OCI-M2 (cell line): ENCODE measurements at regions not wholly inside any gene's neighbourhood (a gene's known extent, or its start where the extent isn't known, plus 50 kb on each side); places are given as distances from the start of the nearest gene placed in this dataset.
"Not testable (repeated sequence)": the region's sequence is repeated elsewhere in the genome, so short reads cannot be mapped to it uniquely, and the experiment has no call there.

Experiments
- DNase-seq: peaks from one replicate; lab custom pipeline; 2025; ENCODE audit not compliant: unreplicated experiment; lab: John Stamatoyannopoulos, UW

DNA sequence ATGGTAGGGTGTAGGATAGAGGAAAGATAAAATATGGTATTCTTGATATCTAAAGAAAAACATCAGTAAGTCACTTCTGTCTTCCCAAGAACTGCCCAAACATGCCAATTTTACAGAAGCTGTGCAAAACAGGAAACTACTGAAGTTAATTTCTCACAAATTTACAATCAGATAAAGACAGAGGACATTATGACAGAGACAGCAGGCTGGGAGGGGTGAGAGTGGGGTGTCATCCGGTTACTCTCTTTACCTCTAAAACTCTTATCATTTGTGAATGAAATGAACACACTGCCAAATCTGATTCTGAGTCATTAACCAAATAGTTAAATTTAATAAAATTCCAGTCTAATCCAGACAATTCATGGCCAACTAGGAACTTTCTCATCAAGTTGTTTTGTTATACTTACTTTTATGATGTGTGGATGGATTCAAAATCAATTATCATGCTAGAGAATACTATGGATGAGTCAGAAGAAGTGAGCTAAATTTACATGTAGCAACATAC lies 323.2 kb upstream of the MEX3C start:
- no peak for DNase-seq

DNA sequence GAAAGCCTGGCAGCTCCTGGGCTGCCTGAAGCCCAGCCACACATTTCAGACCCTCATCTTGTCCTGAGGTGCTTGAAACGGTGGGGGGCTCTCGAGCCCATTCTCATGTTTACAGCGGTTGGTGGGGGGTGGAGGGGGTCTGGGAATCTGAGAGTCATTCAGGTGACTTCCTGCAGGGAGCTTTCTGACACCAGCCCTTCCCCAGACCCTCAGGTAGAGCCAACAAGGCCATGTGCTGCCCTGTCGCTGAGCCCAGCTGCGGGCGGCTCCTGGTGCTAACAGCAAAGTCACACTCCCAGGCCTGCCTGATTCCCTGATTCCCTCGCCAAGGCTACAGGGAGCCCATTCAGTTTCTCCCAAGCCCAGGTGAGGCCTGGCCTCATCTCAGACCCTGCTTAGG lies 324.9 kb upstream of the MEX3C start:
- DNase-seq: no peak

- DNase-seq: no peak
Observed at GRCh38 chr18:51522821-51523220, 325.3 kb upstream of the MEX3C start.

- DNase-seq: no peak
Observed at GRCh38 chr18:51523671-51524070, 326.2 kb upstream of the MEX3C start.

DNA sequence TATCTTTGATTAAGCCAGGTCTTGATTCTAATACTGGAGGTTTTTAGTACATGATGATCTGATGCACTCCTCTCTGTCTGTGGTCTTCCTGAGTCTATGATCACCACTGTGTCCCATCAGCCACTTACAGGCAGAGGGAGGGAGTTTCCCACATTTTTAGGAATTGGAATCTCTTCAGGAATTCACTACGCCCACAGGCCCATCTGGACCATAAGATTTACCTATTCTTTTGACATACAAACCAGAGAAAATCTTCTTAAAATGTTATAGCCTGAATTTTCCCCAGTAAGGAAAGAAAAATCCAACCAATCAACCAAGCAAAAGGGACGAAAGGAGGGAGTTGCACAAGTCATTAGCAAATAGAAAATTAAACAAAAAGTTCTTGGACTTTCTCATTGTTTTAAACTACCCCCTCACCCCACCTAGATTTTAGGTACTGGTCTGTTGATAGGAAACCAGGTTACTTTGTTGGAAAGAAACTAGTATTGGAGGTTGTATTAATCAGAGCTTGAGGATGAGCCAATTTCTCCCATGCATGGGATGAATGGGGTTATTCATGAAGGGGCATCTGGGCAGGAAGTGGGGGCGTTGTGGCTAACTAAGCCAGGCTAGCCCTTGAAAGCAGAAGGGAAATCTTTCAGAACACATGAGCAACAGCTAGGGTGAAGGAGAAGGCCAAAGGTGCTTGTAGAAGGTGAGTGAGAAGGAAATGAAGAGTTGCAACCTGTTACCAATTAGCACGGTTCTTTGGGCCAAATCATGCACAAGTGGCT lies 328.2 kb upstream of the MEX3C start:
- DNase-seq: no peak

DNA sequence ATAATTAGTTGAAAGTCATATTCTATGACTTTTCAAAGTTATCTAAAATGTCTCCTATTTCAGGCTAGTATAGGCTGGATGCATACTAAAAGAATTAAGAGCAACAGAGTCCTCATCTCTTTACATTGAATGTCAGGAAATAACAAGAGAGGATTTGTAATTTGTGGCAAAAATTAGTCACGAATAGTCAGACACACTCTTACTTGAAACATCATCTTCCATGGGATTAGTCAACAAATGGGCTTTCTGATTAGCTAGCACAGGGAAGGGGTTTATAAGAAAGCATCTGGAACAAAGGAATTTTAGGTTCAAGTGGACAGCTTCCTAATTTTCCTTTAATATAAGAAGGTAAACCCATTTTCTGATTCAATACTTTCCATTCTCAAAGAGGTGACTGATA lies 330.3 kb upstream of the MEX3C start:
- DNase-seq: no peak

DNA sequence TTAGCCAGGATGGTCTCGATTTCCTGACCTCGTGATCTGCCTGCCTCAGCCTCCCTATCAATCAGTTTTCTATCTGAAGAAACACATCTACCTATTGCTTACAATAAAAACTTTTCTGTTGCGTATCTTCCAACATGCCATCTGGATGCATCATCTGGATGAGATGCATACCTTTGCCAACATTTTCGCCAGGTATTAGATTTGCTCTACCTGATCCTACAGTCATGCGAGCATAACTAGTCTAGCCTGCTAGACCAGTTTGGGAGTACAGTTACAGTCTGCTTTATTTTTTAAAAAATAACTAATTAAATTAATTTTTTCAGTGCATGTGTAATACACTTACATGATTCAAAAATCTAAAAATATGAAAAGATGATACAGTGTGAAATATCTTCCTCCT lies 334.0 kb upstream of the MEX3C start:
- no peak for DNase-seq

GRCh38 chr18:51537487-51537886 lies 340.0 kb upstream of the MEX3C start:
- no peak for DNase-seq

DNA sequence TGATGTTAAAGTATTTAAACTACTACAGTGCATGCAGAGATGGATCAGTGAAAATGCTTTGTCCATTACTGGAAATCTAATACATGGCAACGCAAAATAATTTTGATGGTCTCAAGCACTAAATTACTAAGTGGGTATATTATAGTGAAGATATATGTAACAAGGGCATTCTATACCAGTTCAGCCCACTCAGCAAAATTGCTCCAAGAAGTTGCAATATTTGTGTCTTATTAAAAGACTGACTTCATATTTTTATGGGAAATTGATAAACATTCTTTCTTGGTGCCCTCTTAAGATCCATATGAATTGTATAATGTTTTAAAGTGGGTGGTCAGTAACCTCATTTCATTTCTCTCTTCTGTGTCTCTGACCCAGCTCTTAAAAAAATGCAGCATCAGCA lies 343.1 kb upstream of the MEX3C start:
- no peak for DNase-seq

DNA sequence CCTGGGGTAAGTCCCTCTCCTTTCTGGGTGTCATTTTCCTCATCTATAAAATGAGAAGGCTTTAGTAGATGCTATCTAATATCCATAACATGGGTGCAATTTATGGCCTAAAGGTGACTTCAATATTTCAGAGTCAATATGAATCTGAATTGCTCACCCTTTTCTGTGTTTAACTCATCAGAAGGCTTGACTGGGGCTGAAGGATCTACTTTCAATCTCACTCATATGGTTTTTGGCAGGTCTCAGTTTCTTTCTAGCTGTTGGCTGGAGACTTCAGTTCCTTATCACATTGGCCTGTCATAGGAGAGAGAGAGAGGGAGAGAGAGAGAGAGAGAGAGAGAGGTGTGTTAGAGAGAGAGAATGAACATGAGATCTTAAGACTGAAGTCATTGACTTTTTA lies 343.7 kb upstream of the MEX3C start:
- DNase-seq: no peak

DNA sequence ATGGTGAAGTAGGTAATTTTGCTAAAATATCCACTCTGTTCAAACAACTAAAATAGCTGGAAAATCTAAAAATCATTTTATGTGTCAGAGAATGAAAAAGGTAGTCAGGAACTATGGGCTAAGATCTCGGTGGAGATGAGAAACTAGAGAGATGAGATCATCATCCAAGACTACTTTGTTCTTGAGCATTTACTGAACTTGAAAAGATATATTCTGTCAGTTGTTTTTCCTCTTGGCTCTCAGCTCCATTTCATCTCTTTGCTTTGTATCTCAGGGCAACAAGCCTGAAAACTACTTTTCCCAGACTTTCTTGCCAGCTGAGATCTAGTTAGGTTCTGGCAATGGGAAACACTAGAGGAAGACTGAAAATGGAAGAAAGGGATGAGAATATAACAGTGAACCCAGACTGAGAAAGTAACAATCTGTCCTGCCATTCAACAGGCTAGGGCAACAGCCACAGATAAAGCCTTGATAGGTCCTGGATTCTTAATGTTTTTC lies 346.2 kb upstream of the MEX3C start:
- no peak for DNase-seq

DNA sequence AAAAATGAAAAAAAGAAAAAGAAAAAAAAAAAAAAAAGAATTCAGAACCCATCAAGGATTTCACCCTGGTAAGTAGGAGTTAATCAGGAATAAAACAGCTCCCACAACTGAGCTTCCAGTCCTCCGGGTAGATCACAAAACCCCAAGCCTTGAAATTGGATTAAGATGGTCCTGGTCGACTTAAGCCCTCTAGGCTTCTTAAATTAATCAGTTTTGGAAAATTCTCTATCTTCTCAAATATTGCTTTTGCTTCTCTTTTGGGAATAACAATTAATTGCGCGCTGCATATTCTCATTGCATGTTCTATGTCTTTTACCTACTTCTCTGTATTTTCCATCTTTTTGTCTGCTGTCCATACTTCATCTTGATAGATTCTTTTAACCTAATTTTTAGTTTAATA lies 348.0 kb upstream of the MEX3C start:
- DNase-seq: no peak

DNA sequence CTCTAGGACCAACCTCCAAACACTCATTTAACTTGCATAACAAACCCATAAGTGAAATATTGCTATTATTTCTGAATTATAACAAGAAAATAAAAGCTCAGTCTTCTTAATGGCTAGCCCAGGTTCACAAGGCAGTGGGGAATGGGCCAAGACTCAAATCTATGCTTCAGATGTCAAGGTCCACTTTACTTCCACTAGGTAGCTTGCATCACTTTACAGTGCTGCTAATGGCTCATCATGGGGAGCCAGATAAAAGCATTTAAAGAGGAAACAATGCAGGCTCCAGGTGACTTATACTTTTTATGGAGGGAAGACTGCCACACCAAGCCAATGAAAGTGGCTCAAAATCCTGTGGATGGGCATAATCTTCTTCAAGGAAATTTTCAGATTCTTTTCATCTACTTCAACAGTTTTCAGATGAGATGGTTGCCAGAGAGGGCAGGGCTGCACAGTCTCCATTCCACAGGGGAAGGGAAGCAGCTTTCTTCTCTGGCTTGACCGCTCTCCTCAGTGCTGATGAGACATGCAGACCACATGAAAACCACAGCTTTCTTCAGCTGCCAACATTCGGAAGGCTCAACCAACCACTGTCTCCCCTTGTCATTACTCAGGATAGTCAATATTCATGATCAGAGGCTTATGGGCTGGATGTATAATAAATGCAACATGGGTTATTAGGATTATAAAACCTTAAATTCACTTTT lies 361.9 kb upstream of the MEX3C start:
- DNase-seq: no peak

GRCh38 chr18:51559902-51560287 lies 362.4 kb upstream of the MEX3C start:
- no peak for DNase-seq

DNA sequence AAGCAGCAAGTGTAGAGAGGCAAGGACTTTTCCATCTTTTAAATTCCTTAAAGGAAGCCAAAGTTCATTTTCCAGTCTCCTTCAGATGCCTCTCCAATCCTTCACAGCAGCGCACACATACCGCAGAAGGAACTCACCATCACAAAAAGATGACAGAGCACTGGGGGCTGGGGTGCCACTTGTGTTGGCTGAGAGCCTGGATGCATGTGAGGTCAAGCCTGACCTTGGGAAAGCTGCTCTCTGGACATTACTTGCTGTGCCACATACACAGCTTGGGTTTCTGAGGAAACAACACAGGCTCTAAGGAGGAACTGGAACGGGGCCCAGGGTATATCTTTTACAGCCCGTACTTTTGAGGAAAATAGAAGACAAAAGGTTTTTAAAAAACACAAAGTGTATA lies 364.3 kb upstream of the MEX3C start:
- no peak for DNase-seq

DNA sequence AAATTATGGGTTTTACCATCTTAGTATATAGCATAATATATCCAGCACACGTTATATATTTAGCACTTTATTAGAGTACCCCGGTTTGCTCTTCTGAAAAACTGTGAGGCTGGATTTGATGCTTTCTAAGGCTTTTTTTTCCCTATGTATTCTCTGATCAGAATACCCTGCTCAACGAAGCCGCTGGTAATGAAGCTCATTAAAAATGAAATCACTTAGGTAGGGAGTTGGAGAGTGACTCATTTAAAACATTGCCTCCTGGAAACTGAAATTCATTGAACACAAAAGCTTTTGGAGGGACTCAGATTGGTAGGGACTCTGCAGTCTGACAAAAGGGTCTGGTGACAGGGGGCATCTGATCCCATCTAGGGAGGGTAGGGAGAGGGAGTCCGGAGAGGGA lies 365.4 kb upstream of the MEX3C start:
- DNase-seq: no peak

GRCh38 chr18:51563396-51563795 lies 365.9 kb upstream of the MEX3C start:
- no peak for DNase-seq

DNA sequence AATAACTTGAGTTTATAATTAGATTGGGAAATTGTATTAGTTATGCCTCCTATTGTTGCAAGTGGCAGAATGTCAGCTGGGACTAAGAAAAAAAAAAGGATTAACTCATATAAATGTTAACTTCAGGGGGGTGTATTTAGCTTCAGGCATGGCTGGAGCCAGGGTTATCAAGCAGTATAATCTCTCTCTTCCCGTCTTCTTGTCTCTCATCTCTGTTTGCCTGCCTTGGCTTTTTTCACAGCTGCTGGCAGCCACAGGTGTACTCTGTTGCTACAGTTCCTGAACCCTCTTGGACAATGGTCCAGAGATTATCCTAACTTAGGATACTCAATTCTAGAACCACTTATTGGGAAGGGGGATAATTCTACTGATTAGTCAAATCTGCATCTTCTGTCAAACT lies 370.7 kb upstream of the MEX3C start:
- DNase-seq: no peak

DNA sequence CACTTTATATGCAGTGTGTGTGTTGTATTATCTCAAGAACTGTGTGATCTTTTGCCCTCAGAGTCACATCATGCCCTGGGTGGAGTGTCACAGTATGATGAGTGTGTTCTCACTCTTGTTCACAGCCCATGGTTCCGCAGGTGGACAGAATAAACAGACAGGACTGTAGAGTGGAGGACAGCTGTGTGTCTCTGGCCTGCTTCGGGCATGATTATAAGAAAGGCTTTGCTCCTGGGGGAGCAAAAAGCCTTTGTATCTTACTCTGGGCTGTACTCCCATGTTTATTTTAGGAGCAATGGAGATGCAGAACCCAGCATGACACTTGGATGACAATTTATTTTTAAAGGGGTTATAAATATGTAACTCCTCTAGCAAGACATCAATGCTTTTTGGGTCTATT lies 371.7 kb upstream of the MEX3C start:
- DNase-seq: no peak

DNA sequence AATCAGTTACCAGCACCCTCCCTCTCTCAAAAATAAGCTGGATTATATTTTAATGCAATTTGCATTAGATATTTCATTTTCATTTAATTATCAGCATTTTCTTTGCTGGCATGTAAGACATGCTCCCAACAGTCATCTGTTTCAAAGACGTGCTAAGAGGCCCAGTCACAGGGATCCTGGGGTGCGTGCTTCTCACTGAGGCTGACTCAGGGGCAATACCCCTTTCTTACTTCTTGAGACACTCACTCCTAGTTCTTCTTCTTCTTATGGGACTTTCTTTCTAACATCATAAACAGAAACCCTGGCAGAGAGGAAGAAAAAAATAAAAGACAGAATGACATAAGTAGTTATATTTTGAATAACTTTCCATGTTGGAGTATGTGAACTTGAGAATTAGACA lies 372.1 kb upstream of the MEX3C start:
- DNase-seq: no peak

DNA sequence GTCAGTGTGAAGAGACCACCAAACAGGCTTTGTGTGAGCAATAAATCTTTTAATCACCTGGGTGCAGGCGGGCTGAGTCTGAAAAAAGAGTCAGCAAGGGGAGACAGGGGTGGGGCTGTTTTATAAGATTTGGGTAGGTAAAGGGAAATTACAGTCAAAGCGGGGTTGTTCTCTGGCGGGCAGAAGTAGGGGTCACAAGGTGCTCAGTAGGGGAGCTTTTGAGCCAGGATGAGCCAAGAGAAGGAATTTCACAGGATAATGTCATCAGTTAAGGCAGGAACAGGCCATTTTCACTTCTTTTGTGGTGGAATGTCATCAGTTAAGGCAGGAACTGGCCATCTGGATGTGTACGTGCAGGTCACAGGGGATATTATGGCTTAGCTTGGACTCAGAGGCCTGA lies 372.6 kb upstream of the MEX3C start:
- DNase-seq: not testable (repeated sequence)

DNA sequence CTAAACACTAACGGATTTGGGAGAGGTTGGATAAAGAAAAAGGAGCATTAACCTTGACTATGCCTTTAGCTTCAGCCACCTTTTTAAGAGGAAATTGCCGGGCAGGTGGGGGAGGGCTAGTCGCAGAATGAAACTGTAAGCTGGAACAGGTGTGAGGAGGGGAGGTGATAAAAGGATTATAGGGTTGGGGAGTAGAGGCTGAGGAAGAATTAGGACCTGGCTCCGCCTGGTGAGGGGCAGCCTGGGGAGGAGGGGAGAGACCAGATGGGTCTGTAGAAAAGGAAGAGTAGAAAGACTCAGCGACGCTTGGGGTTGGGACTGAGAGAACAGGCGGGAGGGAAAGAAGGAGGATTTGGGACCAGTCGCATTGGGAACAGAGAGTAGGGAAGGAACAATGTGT lies 376.4 kb upstream of the MEX3C start:
- DNase-seq: not testable (repeated sequence)
